ENCODE measurements at regions not wholly inside any gene's neighbourhood (a gene's known extent, or its start where the extent isn't known, plus 50 kb on each side); places are given as distances from the start of the nearest gene placed in this dataset.
"Not testable (repeated sequence)": the region's sequence is repeated elsewhere in the genome, so short reads cannot be mapped to it uniquely, and the experiment has no call there.

- no peak for DNase-seq
Observed at GRCh38 chrX:46152756-46153155, 392.5 kb downstream of the ZNF674 start.

DNA sequence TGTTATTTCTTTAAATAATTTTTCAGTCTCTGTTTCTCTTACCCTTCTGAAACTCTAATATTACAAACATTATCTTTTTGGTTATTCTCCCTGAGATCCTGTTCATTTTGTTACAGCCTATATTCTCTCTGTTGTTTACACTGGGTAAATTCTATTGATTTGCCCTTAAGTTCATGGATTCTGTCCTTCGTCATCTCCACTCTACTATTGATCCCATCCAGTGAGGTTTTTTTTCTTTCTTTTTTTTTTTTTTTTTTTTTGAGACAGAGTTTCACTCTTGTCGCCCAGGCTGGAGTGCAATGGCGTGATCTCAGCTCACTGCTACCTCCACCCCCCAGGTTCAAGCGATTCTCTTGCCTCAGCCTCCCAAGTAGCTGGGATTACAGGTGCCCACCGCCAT is 393.9 kb downstream of the ZNF674 start:
- not testable (repeated sequence) for DNase-seq

- no peak for DNase-seq
Observed at GRCh38 chrX:46144566-46144965, 400.7 kb downstream of the ZNF674 start.

DNA sequence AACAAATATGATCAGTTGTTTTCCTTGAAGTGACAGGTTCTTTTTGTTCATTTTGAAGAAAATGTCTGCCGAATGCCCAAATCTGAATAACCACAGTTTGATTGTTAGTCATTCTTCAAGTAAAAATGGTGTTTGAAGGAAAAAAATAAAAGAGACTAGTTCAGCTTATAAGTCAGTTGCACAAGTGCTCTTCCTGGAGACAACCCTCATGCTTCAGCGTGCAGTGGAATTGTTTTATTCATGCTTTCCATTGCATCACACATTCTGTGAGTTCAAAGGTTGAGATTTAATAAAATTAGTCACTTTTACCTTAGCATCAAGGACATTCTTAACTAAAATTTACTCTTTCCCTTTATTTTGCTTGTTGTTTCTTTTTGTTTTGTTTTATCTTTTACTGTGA is 404.9 kb downstream of the ZNF674 start:
- no peak for DNase-seq

DNA sequence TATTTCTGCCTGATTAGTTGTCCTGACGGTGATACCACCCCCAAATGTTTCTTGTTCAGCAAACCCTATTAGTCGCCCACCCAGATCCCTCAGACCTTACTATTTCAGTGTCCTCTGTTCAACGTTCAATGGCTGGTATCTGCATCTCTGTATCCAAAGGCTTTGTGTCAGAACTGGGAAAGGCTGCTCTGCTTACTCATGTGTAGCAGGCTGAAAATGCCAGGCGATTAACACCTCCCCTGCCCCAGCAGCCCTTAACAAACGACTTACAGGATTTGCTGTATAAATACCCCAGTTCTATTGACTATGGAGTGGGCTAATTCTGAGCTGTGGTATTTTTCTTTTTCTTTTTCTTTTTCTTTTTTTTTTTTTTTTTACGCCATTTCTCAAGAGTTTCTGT is 415.0 kb downstream of the ZNF674 start:
- no peak for DNase-seq

DNA sequence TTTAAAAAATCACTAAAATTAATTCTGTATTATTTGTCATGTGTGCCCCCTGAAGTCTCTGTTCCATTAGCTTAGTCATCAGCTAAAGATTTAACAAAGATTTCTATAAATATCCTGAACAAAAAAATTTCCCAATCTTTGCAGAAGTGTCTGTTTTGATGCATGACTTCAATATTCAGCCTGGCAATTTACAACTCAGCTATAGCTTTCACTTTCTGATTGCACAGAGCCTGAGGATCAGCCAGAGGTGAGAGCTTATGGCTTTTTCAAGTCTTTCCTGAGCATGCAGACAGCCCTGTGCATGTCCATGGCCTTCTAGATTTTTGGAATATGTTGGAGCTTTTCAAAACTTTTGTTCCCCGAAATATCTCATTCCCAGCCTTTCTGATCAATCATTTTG is 420.1 kb downstream of the ZNF674 start:
- no peak for DNase-seq

- DNase-seq = no peak
Observed at GRCh38 chrX:46117234-46117633, 428.0 kb downstream of the ZNF674 start.

DNA sequence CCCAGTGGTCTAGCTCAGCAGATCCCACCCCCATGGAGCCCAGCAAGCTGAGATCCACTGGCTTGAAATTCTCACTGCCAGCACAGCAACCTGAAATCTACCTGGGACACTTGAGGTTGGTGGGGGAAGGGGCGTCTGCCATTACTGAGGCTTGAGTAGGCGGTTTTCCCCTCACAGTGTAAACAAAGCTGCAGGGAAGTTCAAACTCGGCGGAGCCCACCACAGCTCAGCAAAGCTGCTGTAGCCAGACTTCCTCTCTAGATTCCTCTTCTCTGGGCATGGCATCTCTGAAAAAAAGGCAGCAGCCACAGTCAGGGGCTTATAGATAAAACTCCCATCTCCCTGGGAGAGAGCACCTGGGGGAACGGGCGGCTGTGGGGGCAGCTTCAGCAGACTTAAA is 457.9 kb downstream of the ZNF674 start:
- DNase-seq = not testable (repeated sequence)

- DNase-seq = not testable (repeated sequence)
Observed at GRCh38 chrX:46080121-46080520, 465.1 kb downstream of the ZNF674 start.

- no peak for DNase-seq
Observed at GRCh38 chrX:46072791-46073190, 472.4 kb downstream of the ZNF674 start.

GRCh38 chrX:46072372-46072771 is 472.8 kb downstream of the ZNF674 start:
- DNase-seq = no peak

DNA sequence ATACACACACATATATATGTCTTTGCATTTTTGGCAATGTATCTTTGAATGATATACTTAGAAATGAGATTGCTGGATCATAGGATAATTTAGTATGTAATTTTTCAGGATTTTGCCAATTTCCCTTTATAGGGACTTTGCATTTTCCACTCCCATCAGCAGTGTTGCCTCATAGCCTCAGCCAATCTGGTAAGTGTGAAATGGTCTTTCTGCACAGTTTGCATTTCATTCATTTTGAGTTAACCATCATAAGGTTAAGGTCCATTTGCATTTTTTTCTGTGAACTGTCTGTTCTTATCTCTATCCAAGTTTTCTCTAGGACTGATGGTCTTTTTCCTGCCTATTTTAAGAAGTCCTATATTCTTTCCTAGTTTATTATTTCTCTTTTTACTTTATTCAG is 474.8 kb downstream of the ZNF674 start:
- no peak for DNase-seq

DNA sequence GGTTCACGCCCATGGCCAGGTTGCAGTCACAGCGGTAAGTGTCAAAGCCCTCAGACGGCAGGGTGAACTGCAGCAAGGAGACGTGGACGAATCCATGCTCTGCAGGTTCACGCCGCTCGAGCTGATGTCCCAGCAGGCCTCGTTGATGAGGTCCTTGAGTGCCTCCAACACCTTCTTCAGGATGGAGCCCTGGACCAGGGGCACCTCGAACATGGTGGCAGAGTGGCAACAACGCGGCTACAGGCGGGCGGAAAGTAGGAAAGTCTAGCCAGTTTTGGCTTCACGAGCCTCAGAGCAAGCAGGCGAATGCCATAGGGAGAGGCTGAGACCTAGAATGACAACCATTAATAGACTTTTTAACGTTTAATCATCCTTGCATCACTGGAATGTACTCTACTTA is 485.9 kb downstream of the ZNF674 start:
- DNase-seq = no peak

- DNase-seq = no peak
Observed at GRCh38 chrX:46044486-46044885, 500.7 kb downstream of the ZNF674 start.

- DNase-seq = no peak
Observed at GRCh38 chrX:46040001-46040400, 505.2 kb downstream of the ZNF674 start.

DNA sequence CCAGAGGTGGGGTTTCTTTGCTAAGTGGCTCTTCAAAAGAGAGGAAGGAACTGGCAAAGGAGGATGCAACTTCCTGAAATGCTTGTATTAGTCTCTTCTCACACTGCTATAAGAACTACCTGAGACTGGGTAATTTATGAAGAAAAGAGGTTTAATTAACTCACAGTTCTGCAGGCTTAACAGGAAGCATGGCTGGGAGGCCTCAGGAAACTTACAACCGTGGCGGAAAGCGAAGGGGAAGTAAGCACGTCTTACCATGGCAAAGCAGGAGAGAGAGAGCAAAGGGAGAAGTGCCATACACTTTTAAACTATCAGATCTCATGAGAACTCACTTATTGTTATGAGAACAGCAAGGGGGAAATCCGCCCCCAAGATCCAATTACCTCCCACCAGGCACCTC is 505.7 kb downstream of the ZNF674 start:
- no peak for DNase-seq

DNA sequence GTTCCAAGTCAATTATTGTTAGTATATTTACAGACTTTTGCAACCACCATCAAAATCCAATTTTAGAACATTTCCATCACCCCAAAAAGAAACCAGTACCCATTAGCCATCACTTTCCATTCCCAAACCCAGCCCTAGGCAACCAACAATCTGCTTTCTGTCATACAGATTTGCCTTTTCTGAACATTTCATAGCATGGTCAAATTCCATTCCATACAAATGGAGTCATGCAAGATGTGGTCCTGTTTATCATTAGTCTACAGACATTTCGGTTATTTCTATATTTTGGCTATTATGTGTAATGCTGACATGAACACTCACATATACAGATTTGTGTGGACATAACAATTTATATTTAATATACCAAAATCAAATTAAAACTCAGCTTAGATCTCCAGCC is 508.7 kb downstream of the ZNF674 start:
- no peak for DNase-seq

- DNase-seq = no peak
Observed at GRCh38 chrX:46034868-46035267, 510.4 kb downstream of the ZNF674 start.

DNA sequence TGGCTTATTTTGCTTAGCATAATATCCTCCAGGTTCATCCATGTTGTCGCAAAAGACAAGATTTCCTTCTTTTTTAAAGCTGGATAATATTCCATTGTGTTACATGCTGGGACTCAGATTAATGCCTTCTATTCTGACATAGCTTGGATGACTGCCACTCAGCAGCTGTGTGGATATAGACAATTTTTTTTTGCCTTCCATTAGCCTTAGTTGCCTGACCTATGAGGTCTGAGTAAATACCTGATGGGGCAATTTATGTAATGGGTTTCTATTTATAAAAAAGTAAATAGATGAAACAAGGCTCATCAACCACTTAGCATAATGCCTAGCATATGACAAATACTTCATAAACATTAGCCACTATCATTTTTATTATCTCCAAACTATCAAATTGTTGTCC is 515.4 kb downstream of the ZNF674 start:
- DNase-seq = no peak

DNA sequence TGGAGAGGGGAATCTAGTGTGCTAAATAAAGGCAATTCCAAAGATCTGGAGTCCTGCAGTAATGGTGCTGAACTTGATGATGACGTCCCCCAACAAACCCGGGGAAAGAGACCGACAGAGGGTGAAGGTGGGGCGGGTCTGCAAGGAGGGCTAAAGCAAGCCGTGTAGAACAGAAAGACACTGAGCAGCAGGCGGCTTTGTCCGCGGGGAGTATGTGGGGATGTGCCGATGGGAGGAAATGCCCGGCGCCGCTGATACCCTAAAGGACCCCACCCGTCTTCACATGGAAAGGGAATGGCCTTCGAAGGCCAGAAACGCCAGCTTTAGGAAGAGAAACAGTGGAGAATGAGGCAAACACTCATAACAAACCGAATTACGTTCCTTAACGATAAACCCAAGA is 528.9 kb downstream of the ZNF674 start:
- DNase-seq = no peak

DNA sequence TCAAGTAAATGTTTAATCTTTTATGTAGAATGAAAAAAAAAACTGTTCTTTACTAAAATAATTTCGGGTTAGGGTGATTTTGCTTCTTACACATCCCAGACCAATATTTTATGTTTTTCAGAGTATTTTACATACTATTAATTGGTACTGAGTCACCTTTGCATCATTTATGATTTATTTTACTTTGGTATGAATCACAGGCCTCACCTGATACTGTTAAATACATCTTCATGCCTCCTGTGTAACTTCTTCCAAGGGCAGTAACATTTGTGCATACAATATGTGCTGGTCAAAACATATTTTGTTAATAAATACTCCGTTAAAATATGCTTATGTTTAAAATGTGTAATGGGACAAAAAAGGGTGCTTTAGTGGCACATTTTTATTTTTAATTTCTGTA is 529.6 kb downstream of the ZNF674 start:
- no peak for DNase-seq

DNA sequence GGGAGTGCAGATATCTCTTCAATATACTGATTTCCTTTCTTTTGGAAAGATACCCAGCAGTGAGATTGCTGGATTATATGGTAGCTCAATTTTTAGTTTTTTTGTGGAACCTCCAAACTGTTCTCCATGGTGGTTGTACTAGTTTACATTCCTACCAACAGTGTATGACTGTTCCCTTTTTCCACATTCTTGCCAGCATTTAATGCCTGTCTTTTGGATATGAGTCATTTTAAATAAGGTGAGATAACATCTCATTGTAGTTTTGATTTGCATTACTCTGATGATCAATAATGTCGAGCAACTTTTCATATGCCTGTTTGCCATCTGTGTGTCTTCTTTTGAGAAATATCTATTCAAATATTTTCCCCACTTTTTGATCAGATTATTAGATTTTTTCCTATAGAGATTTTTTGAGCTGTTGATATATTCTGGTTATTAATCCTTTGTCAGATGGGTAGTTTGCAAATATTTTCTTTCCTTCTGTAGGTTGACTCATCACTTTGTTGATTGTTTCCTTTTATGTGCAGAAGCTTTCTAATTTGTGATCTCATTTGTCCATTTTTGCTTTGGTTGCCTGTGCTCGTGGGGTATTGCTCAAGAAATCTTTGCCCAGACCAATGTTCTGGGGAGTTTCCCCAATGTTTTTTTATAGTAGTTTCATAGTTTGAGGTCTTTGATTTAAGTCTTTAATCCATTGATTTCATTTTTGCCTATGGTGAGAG is 552.7 kb downstream of the ZNF674 start:
- DNase-seq = no peak

DNA sequence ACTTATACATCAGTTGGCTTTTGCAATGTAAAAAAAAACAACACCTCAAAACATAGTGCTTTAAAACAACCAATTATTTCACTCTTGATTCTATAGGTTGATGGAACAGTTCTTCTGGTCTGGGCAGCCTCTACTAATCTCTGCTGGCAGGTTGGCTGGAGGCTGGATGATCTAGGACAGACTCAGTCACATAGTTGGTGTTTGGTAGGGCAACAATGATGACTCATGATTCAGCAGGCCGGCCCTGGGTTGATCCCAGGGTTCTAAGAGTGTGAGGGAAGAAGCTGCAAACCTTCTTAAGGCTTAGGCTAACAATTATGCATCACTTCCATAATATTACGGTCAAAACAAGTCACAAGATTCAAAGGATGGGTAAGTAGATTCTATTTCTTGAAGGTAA is 558.2 kb downstream of the ZNF674 start:
- no peak for DNase-seq

DNA sequence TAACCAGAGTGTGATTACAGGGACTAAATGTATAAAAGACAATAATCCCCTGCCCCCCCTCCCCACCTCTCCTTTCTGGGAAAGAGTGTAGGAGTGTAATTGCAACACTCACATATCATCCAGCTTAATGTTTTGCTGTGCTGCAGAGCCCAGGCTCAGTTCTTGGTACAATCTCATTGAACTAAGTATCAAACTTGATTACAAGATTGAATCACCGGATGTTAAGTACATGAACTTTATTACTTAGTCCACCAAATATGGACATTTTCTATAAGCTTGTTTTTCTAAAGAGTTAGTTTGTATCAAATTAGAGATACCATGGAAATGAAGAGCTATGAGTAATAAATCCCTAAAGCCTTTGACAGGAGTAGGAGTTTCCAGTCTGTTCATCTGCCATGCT is 559.1 kb downstream of the ZNF674 start:
- no peak for DNase-seq

- DNase-seq = not testable (repeated sequence)
Observed at GRCh38 chrX:45982958-45983727, 562.1 kb downstream of the ZNF674 start.

Data from CD4-positive, alpha-beta T cell treated with Interleukin-17A for 4 hours (primary cell).